Suprapubic skin (tissue), 4 donors: ENCODE measurements at regions not wholly inside any gene's neighbourhood (a gene's known extent, or its start where the extent isn't known, plus 50 kb on each side); places are given as distances from the start of the nearest gene placed in this dataset.

Source experiments
- DNase-seq, 2 donors: peaks; one replicate each; pipeline ENCODE4 v3.0.0-alpha.2; 2019; ENCODE audit warnings: low spot score in 2 of 2
- H3K27ac ChIP-seq: fragments of 200-600 bp; sonication (generic); one replicate; pipeline ENCODE4 v1.5.1; 2019
- H3K27me3 ChIP-seq: fragments of 200-600 bp; sonication (generic); one replicate; pipeline ENCODE4 v1.5.1; 2019
- H3K36me3 ChIP-seq: fragments of 200-600 bp; sonication (generic); one replicate; pipeline ENCODE4 v1.5.1; 2019
- H3K4me1 ChIP-seq: fragments of 200-600 bp; sonication (generic); one replicate; pipeline ENCODE4 v1.5.1; 2019
- H3K4me3 ChIP-seq: fragments of 200-600 bp; sonication (generic); one replicate; pipeline ENCODE4 v1.5.1; 2019; ENCODE audit warnings: mild to moderate bottlenecking
- H3K9me3 ChIP-seq: fragments of 200-600 bp; sonication (generic); one replicate; pipeline ENCODE4 v1.5.1; 2019
- CTCF ChIP-seq, 2 donors: fragments of 200-600 bp in 1 of 2; fragments of 450-650 bp in 1 of 2; sonication (generic) in 1 of 2; IDR thresholded peaks; one replicate each; pipeline ENCODE4 v1.5.1; 2016 to 2019; ENCODE audit warnings: antibody characterized with exemption in 2 of 2, mild to moderate bottlenecking in 1 of 2, moderate library complexity in 1 of 2
- EP300 ChIP-seq: sonication (generic); formaldehyde crosslinking; IDR thresholded peaks from one replicate; pipeline ENCODE4 v1.6.1; 2017; ENCODE audit warnings: antibody characterized with exemption
- POLR2A ChIP-seq, 2 donors: fragments of 450-650 bp; IDR thresholded peaks; one replicate each; pipeline ENCODE4 v1.6.1; 2017; ENCODE audit warnings: antibody characterized with exemption in 2 of 2, mild to moderate bottlenecking in 2 of 2, moderate library complexity in 2 of 2
- POLR2AphosphoS5 ChIP-seq, 3 donors: sonication (generic); formaldehyde crosslinking; IDR thresholded peaks; one replicate each; pipeline ENCODE4 v1.6.1; 2017; ENCODE audit warnings: antibody characterized with exemption in 3 of 3
- WGBS: methylation state at CpG from one replicate; pipeline ENCODE4 v1.1.5; 2018; 5-methylcytosine and 5-hydroxymethylcytosine counted together

GRCh38 chr3:72341380-72341770 lies 506.9 kb downstream of the SHQ1 start:
- Histone ChIP-seq H3K36me3 (no peaks in the 10 kb centered on the region), H3K4me1 (peaks cover 47% of the 10 kb centered on the region), H3K4me3 (no peak overlapping the region), H3K27ac (no peak overlapping the region), H3K27me3 (no peaks in the 10 kb centered on the region), H3K9me3 (no peaks in the 10 kb centered on the region)
- WGBS: 91% methylated on average over 5 of the region's 5 CpGs
- TF ChIP-seq POLR2A (IDR thresholded peaks at IDR 0.05) (no peak), POLR2AphosphoS5 (IDR thresholded peaks at IDR 0.05) (no peak), CTCF (IDR thresholded peaks at IDR 0.05) (no peak), EP300 (no peak)
- peak in 1 of 2 donors; percentile 58 for DNase-seq

GRCh38 chr3:72340476-72341379 lies 507.5 kb downstream of the SHQ1 start:
- peak in 1 of 2 donors; percentile 74 for DNase-seq
- H3K4me1 ChIP-seq: peaks cover 47% of the 10 kb centered on the region

GRCh38 chr3:72340056-72340455 lies 508.2 kb downstream of the SHQ1 start:
- peak in 1 of 2 donors; percentile 31 for DNase-seq
- no peaks in the 10 kb centered on the region for H3K9me3 ChIP-seq
- 59% methylated on average over 4 of the region's 9 CpGs for WGBS
- TF ChIP-seq CTCF (IDR thresholded peaks at IDR 0.05) (no peak), EP300 (no peak), POLR2A (IDR thresholded peaks at IDR 0.05) (no peak), POLR2AphosphoS5 (IDR thresholded peaks at IDR 0.05) (no peak)
- no peaks in the 10 kb centered on the region for H3K27me3 ChIP-seq
- H3K4me1 ChIP-seq: peaks cover 47% of the 10 kb centered on the region
- no peak overlapping the region for H3K27ac ChIP-seq
- H3K4me3 ChIP-seq: no peak overlapping the region
- H3K36me3 ChIP-seq: no peaks in the 10 kb centered on the region

More at GRCh38 chr3:72340476-72341379, 507.5 kb downstream of the SHQ1 start:
- H3K9me3 ChIP-seq: no peaks in the 10 kb centered on the region
- no peaks in the 10 kb centered on the region for H3K36me3 ChIP-seq
- no peaks in the 10 kb centered on the region for H3K27me3 ChIP-seq
- no peak overlapping the region for H3K27ac ChIP-seq
- no peak overlapping the region for H3K4me3 ChIP-seq
- 83% methylated on average over 12 of the region's 12 CpGs for WGBS
- no peak for TF ChIP-seq CTCF (IDR thresholded peaks at IDR 0.05)
- TF ChIP-seq POLR2AphosphoS5 (IDR thresholded peaks at IDR 0.05): no peak
- no peak for TF ChIP-seq POLR2A (IDR thresholded peaks at IDR 0.05)
- TF ChIP-seq EP300: no peak

- peaks cover 45% of the 10 kb centered on the region for H3K4me1 ChIP-seq
These were observed 508.6 kb downstream of the SHQ1 start for GRCh38 chr3:72339670-72340030.

More at GRCh38 chr3:72339670-72340030, 508.6 kb downstream of the SHQ1 start:
- WGBS: 65% methylated on average over 4 of the region's 4 CpGs
- no peak for TF ChIP-seq CTCF (IDR thresholded peaks at IDR 0.05)
- Histone ChIP-seq H3K27ac (peak overlapping the region; percentile 39), H3K4me3 (no peak overlapping the region), H3K27me3 (no peaks in the 10 kb centered on the region), H3K9me3 (no peaks in the 10 kb centered on the region), H3K36me3 (no peaks in the 10 kb centered on the region)
- peak in 1 of 2 donors; percentile 67 for DNase-seq
